Putamen (tissue), 1 donor: ENCODE measurements at regions not wholly inside any gene's neighbourhood (a gene's known extent, or its start where the extent isn't known, plus 50 kb on each side); places are given as distances from the start of the nearest gene placed in this dataset.
A peak's percentile ranks its signal among the peaks of the same experiment; 100 is the strongest.
"Not testable (repeated sequence)": the region's sequence is repeated elsewhere in the genome, so short reads cannot be mapped to it uniquely, and the experiment has no call there.

Experiments
- DNase-seq: peaks from one replicate; pipeline ENCODE4 v3.0.0-alpha.2; 2016; ENCODE audit warnings: low spot score

DNA sequence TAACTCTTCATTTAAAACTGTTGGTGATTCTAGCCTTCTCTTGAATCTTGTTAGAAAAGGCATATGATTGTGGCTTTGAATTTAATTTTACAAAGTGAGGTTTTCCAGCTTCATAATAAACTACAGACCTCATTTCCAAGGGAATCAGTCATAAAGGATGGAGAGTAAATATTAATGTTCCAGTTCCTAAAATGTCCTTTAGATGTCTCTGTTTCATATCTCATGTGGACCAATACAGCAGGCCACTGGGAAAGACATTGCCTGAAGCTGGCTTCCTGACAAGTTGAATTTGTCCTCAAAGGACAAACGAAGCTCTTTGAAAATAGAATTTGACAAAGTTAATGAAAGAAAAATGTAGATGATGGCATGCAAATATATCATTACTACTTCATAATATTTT lies 125.4 kb downstream of the ZNF330 start:
- DNase-seq: peak; percentile 13

DNA sequence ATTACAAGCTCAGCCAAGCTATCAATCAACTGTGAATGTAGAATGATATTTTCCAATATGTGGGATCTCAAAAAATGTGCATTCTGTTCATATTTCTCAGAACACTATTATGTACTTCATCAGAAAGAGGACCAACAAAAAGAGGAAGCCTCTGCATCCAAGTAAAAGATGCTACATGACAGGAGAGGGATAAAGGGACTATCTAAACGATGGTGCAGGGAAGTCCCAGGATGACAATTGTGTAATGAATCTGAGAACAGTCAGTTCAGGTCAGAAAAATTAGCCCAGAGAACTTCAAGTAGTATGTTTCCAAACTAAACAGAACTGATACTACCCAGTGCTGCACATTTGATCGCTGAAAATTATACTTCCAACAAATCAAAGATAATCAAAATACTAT lies 127.0 kb downstream of the ZNF330 start:
- no peak for DNase-seq

DNA sequence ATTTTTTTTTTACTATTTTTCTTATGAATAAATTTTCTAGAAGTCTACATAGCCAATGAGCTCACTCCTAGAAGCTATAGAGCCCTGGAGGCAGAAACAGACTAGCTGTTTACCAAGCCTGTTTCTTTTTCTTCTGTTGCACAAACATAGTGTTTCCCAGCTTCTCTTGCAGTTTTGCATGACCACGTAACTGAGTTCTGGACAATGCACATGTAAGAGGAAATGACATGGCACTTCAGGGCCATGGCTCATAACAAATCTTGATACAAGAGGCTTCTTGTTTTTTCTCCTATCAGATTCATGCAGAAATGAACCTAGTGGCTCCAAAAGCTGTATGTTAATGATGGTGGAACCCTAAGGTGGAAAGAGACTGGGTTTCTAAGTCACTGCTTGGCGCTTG lies 127.4 kb downstream of the ZNF330 start:
- DNase-seq: no peak

DNA sequence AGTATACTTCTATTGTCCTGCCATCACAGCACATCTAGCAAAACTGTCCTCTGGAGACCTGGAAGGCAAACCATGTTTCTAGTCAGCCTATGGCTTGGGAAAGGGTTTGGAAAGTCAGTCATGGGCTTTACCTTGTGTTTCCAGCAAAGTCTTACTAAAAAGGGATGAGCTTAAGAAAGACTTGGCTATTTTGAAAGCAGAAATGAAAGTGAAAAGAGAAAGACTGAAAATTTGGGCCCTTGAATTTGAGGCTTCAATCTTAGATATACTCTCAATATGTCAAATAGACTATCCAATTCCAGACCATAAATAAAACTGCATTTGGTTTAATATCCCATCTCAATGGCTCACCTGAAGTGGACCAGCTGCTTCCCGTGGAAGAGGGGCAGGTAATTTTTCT lies 127.9 kb downstream of the ZNF330 start:
- DNase-seq: no peak

DNA sequence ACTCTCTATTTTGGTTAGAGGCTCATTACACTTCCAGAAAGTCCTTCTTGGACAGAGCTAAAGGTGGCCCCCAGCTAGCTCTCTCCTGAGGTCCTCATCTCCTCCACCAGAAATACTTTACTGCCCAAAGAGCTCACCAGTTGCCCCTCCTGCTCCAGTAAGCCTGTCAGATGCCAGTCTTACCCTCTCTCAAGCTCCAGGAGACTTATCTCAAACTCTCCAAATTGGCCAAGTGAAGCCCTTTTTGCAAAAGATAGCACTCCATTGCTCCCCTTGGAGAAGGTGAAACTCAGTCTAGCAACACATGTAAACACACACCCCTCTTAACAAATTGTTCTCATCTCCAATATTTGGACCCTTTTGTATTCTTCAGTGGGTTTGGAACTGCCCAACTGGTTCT lies 128.5 kb downstream of the ZNF330 start:
- DNase-seq: no peak

DNA sequence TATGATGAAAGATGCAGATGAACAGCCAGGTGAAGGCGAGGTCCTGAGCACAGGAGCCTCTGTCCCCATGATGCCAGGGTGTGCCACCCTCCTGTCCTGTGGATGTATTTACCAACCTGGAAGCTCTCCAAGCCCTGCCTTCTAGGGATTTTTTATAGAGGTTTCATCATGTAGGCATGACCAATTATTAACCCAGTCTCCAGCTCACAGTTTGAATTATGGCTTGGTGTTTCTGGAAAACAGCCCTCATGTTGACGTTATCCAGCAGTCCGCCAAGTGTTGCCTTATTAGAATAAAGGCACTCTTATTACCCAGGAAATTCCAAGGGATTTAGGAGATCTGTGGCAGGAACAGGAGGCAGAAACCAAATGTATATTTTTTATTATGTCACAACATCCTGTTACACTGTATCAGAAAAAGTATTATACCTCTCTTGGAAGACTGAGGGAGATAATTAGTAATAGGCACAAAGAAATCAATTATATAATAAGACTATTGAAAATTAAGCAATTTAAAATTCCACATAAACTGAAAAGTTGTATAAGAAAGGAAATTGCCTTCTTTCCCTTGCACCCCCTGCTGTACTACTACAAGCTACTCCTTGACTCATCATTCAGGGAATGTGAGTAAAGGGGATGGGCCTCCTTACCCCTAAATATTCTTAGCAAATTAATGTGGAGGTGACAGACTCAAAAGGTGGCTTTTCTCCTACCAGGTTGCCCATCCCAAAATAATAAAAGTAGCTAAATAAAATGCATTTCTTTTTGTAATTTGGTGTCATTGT lies 129.6 kb downstream of the ZNF330 start:
- no peak for DNase-seq

DNA sequence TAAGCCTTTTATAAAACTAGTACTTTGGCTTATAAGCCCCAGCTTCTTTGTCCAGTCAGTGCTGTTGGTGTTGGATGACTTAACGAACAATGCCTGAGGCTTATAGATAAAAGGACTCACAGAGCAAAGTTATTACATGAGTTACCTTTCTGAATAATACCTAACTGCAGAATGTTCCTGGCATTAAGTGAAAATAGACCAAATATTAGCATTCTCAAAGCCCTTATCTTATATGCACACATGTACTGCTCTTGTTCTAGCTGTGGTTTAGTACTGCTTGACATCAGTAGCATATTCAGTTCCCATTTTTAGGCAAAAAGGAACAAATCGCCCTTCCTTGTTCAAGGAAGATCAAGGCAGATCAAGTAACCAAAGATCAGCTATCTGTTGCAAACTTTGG lies 131.6 kb downstream of the ZNF330 start:
- DNase-seq: no peak

DNA sequence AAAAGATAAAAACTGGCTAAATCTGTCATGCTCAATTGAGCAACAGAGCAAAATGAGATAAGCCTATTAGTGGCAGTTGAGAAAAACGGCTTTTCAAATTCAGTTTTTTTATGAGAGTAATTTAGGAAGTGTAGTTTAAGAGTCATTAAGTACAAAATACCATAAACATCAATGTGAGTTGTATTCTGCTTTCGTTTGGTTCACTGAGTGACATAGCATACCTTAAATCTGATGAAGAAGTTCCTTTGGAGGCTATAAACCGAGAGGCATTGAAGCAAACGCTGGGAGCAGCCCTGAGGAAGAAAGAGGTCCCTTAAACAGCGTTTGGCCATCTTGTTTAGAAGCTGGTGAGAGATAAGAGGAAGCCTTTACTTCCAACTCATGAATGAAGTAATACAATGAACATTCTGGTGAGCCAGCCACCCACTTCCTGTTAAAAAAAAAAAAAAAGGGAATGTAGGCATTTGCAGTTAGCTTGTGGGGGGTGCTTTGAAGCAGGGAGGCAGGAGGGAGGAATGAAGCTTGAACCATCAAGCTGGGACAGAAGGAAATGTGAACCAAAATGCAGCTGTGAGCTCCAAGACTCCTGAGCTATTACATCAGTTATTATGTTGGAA lies 132.3 kb downstream of the ZNF330 start:
- no peak for DNase-seq

DNA sequence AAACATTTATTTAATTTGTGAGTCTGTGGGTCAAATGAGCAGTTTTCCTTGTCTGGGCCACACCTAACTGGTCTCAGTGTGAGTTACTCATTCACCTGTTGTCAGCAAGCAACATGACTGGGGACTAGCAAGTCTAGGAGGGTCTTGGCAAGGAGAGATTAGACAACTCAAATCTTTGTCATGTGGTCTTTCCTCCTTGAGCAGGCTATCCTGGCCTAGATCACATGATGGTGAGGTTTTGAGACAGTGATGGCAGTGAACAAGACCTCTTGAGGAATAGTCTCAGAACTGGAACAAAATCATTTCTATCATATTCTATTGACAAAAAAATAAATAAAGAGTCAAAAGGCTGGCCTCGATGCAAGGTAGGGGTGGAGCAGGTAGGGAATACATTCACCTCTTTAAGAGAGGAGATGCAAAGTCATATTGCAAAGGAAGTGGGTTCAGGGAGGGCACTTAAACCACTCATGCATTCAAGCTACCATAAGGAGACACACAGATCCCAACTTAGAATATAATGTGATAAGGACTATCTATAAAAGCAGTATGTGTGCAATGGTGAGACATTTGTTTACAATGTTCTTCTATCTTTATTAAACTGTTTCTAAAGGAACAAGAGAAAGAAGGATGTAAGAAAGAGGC lies 135.7 kb downstream of the ZNF330 start:
- DNase-seq: no peak

DNA sequence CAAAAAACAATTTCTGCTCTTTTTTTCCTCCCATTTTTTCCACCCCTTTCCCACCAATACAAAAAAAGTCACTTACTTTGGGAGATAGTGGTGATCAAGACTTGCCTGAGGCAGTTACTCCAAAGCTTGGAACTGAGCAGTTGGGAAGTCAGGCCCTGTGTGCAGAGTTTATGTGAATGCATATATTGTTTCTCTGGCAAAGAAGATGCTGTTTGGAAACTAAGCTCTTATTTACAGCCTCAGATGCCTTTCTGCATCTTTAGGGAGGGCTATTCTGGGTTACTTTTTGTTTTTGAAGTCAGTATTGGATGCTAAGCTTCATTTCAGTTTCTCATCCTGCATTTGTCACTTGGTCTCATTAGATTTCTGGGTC lies 136.3 kb downstream of the ZNF330 start:
- no peak for DNase-seq

DNA sequence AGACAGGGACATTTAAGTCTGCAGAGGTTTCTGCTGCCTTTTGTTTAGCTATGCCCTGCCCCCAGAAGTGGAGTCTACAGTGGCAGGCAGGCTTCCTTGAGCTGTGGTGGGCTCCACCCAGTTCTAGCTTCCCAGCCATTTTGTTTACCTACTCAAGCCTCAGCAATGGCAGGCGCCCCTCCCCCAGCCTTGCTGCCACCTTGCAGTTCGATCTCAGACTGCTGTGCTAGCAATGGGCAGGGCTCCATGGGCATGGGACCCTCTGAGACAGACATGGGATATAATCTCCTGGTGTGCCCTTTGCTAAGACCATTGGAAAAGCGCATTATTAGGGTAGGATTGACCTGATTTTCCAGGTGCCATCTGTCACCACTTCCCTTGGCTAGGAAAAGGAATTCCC lies 147.5 kb downstream of the ZNF330 start:
- not testable (repeated sequence) for DNase-seq

DNA sequence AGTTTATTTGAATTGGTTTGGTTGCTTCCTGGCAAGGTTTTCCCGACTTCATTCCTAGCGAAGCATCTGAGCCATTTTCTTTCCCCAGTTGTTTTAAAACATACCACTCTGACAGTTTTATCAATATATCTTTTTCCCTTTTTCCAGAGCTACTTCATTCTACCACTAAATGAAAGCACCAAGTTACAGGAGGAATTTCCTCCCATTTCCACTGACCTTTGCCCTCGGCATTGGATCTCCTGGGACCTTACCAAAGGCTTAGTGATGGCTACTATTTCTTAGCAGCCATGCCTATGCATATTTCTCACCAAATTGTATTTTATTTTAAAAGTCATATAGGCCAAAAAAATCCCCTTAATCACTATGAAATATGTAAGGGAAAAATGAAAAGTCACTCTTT lies 150.5 kb downstream of the ZNF330 start:
- DNase-seq: no peak

DNA sequence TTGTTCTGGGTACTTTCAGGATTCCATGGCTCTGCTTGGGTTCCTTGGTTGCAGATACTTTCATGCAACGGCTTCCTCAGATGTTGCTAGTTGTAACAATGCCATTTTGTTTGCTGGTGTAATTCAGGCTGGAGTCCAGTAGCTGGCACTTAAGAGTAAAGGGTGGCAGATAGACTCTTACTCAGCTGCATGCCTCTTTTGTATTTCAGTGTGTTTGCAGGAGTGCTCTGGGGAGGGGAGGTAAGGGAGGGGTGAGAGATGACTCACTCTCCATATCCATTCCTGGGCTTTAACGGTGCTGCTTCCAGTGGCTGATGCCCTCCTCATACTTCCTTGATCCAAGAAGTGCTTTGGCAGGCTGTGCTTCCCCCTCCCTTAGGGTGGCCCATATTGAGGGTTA lies 155.2 kb downstream of the ZNF330 start:
- no peak for DNase-seq

DNA sequence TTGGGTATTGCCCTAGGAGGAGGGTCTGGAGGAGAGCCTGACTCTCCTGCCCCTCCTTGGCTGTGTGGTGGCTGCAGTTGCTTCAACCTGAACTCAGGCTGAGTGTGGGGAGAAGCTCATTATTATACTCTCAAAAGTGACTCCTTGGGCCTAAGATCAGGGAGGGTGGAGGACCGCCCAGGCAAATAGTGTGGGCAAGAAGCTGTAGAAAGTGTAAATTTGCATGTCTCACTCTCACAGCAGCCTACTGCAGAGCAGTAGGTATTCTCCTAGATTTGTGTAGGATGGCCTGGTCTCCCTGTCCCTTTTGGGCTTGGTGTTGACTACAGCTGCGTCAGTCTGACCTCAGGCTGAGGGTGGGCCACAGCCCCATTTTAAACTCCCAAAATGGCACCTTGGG lies 156.1 kb downstream of the ZNF330 start:
- DNase-seq: no peak

DNA sequence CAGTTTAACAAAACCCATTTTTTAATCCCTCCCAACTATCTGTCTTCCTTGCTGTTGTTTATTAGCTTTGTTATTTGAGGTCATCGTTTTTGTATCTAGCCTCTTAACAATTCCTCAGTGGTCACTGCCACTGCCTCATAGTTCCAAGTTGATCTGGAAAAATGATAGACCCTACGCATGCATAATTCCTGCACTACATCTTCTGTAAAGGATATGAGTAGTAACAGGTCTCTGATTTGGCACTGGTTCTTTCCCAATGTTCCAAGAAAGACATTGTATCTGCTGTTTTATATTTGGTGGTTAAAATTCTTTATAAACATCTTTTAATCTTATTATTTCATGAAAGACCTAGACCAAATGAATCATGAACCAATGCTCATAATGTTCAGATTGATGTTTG lies 166.6 kb downstream of the ZNF330 start:
- no peak for DNase-seq

DNA sequence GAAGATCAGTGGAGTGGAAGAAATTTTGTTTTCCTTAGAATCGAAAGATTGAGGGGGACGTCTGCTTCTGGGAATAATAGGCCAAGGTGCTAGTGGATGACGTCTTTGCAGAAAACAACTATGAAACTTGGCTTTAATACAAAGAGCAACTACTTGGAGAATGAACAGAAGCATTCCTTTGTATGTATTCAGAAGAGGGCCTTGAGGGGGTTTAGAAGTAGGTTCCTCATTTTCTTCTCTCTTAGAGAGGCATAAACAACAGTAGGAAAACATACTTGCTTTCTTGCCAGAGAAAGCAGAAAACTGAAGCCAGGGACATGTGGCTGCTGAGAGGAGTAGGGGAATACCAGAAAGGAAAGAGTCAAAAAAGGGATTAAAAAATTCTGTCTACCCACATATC lies 167.8 kb downstream of the ZNF330 start:
- no peak for DNase-seq

DNA sequence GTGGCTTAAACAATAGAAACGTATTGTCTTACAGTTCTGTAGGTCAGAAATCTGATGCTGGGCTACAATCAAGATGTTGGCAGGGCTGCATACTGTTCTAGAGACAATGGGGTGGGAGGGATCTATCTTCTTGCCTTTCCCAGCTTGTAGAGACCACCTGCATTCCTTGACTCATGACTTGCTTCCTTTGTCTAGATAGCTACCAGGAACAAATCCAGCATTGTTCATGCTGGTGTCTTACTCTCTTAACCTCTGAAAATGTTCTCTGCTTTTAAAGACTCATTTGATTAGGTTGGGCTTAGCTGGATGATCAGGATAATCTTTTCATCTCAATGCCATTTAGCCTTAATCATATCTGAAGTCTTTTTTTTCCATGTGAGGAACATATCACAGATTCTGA lies 169.0 kb downstream of the ZNF330 start:
- no peak for DNase-seq

DNA sequence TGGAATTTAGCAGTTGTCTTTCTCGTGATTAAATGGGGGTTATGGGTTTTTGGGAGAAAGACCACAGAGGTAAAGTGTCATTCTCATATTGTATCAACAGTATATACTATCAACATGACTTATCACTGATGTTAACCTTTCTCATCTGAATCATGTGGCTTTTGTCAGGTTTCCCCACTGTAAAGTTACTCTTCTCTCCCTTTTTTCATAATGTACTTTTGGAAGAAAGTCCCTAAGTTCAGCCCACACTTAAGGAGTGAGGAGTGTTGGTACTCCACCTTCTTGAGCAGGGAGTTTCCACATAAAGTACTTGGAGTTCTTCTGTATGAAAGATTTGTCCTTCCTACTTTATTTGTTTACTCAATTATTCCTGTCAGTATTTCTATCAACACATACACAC lies 169.9 kb downstream of the ZNF330 start:
- no peak for DNase-seq

DNA sequence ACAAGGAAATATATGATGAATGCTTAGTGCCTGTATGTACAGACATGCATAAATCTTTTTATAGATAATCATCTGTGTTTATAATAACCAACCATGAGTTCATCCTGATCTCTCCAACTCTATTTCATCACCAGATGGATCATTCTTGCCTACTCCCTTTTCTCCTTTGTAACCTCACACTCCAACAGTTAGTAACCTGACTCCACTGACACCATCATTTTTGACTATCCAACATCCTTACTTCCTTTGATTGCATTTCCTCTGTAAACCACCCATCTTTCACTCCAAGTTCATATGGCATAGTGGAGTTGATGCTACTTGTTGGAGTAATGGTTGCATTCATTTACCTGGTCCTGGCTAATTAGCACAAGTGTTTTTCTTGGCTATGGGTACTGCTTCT lies 170.6 kb downstream of the ZNF330 start:
- no peak for DNase-seq

DNA sequence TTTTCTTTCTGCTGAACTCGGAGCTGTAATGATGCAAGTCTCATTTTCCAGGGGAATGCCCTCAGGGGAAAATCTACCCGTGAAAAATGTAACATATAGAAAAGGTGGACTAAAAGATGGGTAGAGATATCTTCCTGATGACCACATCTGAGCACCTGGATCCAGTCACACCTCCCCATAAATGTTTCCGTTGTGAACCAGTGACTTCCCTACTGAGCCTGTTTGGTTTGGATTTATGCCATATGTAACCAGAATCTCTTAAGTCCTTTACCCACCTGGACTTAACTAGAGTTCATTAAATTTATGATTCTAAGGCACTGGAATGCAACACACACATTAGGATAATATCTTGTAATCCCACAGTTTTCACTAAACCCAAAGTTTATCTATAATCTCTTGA lies 171.1 kb downstream of the ZNF330 start:
- DNase-seq: no peak

DNA sequence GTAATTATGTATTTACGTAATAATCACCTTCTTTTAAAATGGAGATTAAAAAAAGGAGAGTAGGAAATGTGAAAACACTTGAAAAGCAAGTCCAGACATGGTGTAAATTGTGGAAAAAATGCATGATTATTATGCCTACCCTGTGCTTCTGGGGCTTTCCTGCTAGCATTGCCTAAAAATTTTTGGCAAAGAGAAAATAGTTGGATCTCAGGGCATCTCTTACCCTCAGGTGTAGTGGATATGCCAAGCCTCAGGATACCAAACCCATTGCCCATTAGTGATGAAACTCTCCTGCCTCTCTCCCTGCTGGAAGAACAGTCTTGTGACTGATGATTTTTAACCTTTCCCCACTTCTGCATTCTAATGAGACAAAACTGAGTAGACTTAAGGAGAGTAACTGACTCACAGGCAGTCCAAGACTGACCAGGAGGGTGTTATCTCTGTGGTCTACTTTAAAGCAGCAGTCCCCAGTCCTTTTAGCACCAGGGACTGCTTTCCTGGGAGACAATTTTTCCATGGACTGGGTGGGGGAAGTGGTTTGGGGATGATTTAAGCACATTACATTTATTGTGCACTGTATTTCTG lies 174.6 kb downstream of the ZNF330 start:
- DNase-seq: no peak

DNA sequence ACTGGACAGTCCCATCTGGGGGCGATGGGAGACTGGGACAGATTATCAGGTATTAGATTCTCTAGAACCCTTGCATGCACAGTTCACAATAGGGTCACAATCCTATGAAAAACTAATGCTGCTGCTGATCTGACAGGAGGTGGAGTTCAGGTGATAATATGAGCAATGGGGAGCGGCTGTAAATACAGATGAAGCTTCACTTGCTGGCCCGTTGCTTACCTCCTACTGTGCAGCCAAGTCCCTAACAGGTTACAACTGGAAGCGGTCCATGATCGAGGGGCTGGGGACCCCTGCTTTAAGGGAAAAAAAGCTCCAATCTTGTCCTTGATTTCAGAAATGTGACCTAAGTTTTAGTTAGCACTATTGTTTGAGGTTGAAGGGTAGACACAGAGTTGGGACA lies 175.2 kb downstream of the ZNF330 start:
- DNase-seq: no peak

DNA sequence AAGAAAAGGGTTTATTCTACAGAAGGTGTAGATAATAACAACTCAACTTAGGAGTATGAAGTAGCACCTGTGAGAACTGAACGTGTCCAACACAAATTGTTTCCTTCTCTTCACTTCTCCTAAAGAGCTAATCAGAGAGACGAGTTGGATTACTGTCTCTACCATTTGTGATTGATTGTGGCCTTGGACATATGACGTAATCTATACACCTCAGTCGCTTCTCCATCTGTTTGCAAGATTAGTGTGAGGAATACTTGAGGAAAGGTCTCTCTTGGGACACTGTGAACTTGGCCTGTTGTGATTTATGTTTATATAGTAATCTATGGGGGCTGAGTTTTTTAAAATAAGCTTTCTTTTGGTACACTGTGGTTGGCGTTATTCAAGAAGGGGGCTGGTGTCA lies 182.0 kb downstream of the ZNF330 start:
- no peak for DNase-seq
